BJ (cell line): ENCODE measurements at regions not wholly inside any gene's neighbourhood (a gene's known extent, or its start where the extent isn't known, plus 50 kb on each side); places are given as distances from the start of the nearest gene placed in this dataset.
A peak's percentile ranks its signal among the peaks of the same experiment; 100 is the strongest.

Source experiments
- CTCF ChIA-PET: fragments of 350-600 bp; formaldehyde crosslinking; extraction: SDS; loops from one replicate; lab custom pipeline; 2021; ENCODE audit warnings: antibody characterized with exemption, inconsistent platforms; lab: Yijun Ruan, JAX
- POLR2A ChIA-PET: fragments of 300-600 bp; sonication (Branson Sonifier 250); formaldehyde crosslinking; extraction: SDS; loops from one replicate; lab custom pipeline; 2021; ENCODE audit warnings: antibody characterized with exemption; lab: Charles Lee
- DNase-seq: peaks from one replicate; pipeline ENCODE4 v3.0.0-alpha.2; 2011; ENCODE audit warnings: low read depth
- H3K27me3 ChIP-seq: 2 replicates; pipeline ENCODE4 v1.6.0; 2011; ENCODE audit warnings: low read length; ENCODE audit not compliant: control insufficient read depth, insufficient read depth
- H3K36me3 ChIP-seq: 2 replicates; pipeline ENCODE4 v1.5.1; 2011; ENCODE audit warnings: low read length; ENCODE audit not compliant: control insufficient read depth, insufficient read depth
- H3K4me3 ChIP-seq: 2 replicates; pipeline ENCODE4 v1.5.1; 2011; ENCODE audit warnings: low read depth, mild to moderate bottlenecking, control low read depth, low read length
- CTCF ChIP-seq: IDR thresholded peaks from 2 replicates; pipeline ENCODE4 v1.5.1; 2011; ENCODE audit warnings: low read depth, mild to moderate bottlenecking, control low read depth, inconsistent platforms, low read length, moderate library complexity; ENCODE audit not compliant: insufficient read depth

GRCh38 chr1:68322837-68323687 lies 90.7 kb upstream of the WLS start:
- no peak for TF ChIP-seq CTCF
- DNase-seq, result no peak
- Histone ChIP-seq H3K36me3 (no peaks in the 10 kb centered on the region), H3K27me3 (peaks cover 3% of the 10 kb centered on the region; the same call in 1 of the 2 replicates), H3K4me3 (no peak overlapping the region)
- CTCF ChIA-PET, result interaction anchor here (1.1 to 7.0 kb wide), 5 partner anchors 8 to 204 kb away, joined by 4 to 106 read pairs (median 9); partner anchors contain the start of gene WLS
- POLR2A ChIA-PET, result no interaction called here

GRCh38 chr1:68322096-68322495 lies 89.8 kb upstream of the WLS start:
- TF ChIP-seq CTCF, result no peak
- no peak for DNase-seq
- ChIA-PET POLR2A (no interaction called here), CTCF (interaction anchor here (1.1 to 7.0 kb wide), 7 partner anchors 9 to 203 kb away, joined by 3 to 106 read pairs (median 9); partner anchors contain the start of gene WLS)
- Histone ChIP-seq H3K27me3 (peaks cover 4% of the 10 kb centered on the region), H3K36me3 (no peaks in the 10 kb centered on the region), H3K4me3 (no peak overlapping the region)

- H3K27me3 ChIP-seq, result peaks cover 4% of the 10 kb centered on the region
- DNase-seq, result no peak
- ChIA-PET CTCF (interaction anchor here (0.7 to 7.0 kb wide), 17 partner anchors 9 to 471 kb away, joined by 3 to 106 read pairs (median 4); partner anchors contain the start of gene WLS), POLR2A (no interaction called here)
- no peak overlapping the region for H3K4me3 ChIP-seq
- peak; percentile 82 for TF ChIP-seq CTCF
- H3K36me3 ChIP-seq, result no peaks in the 10 kb centered on the region
Measured at GRCh38 chr1:68321084-68321685, 88.9 kb upstream of the WLS start.

- no peak for TF ChIP-seq CTCF
- Histone ChIP-seq H3K27me3 (peaks cover 4% of the 10 kb centered on the region), H3K36me3 (no peaks in the 10 kb centered on the region), H3K4me3 (no peak overlapping the region)
- no peak for DNase-seq
- POLR2A ChIA-PET, result no interaction called here
- CTCF ChIA-PET, result interaction anchor here (1.0 to 7.0 kb wide), 11 partner anchors 9 to 471 kb away, joined by 3 to 106 read pairs (median 6); partner anchors contain the start of gene WLS
Measured at GRCh38 chr1:68320349-68320748, 88.0 kb upstream of the WLS start.

GRCh38 chr1:68319907-68320306 lies 87.6 kb upstream of the WLS start:
- Histone ChIP-seq H3K27me3 (peaks cover 4% of the 10 kb centered on the region), H3K4me3 (no peak overlapping the region), H3K36me3 (no peaks in the 10 kb centered on the region)
- no peak for DNase-seq
- ChIA-PET POLR2A (no interaction called here), CTCF (interaction anchor here (1.7 to 7.0 kb wide), 3 partner anchors 8 to 201 kb away, joined by 6 to 106 read pairs (median 13); partner anchors contain the start of gene WLS)
- no peak for TF ChIP-seq CTCF
